ENCODE measurements at regions not wholly inside any gene's neighbourhood (a gene's known extent, or its start where the extent isn't known, plus 50 kb on each side); places are given as distances from the start of the nearest gene placed in this dataset.
A peak's percentile ranks its signal among the peaks of the same experiment; 100 is the strongest.

DNA sequence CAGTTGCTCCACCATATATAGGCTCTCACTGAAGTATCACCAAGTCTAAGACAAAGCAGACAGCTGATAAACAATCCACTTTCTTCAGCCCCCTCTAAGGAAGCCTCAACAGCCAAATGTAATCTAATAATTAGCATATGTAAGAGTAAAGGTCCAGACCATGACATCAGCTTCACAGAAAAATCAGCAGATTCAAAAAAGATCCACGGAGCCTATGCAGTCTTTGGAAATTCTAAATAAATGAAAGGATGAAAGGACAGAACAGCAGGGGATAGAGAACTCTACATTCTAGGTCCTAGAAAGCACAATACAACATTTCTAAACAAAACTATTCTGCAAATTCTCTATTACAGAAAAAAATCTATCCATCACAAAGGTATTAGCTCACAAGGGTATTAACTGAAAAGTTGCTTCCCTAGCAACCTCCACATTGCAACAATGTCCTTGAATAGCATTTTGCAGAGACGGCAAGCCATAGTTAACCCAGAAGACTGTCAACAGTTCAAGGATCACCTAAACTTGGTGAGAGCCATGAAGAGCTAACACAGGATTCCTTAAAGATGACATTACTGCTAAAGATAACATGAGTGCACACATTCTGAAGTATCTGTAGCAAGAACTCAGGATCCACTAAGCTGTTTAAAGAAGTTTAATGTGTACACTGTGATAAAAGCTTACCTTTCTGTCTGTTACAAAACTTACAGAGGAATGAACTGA, 74.3 kb downstream of the SIPA1L2 start:
- DNase-seq (ENCODE audit: low spot score), result no peak

DNA sequence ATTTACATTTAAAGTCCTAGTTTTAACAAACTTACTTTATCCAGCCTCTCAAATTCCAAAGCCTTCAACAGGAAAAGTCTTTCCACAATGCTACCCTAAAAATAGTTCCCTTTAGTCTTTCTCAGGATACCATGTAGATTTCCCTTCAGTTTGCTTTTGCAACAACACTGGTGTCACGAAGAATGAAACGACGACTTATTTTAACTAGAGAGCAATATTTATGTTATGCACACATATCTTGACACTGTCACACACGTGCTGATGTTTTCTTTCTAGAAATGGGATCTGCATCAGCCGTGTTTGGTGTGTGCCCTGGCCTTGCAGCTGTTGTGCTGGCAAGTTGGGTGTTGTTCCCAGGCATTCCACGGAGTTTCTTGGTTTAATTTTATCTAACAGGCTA, 75.5 kb downstream of the SIPA1L2 start:
- DNase-seq (ENCODE audit: low spot score), result no peak

DNA sequence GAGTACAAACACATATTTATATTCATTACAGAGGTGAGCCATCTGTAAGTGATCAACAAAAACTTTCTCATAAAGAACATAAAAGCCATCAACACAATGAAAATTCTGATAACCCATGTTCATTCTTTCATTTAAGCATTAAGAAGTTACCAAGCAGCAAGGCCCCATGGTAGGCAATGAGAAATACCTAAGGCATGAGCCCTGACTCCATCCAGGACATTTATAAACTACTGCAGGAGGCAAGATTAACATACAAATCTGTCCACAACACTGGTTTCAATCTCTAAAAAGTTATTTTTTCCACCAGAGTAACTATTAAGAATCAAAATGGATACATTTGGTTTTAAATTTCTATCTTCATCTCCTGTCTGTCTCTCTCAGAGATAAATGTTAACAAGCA, 76.1 kb downstream of the SIPA1L2 start:
- no peak for DNase-seq (ENCODE audit: low spot score)

DNA sequence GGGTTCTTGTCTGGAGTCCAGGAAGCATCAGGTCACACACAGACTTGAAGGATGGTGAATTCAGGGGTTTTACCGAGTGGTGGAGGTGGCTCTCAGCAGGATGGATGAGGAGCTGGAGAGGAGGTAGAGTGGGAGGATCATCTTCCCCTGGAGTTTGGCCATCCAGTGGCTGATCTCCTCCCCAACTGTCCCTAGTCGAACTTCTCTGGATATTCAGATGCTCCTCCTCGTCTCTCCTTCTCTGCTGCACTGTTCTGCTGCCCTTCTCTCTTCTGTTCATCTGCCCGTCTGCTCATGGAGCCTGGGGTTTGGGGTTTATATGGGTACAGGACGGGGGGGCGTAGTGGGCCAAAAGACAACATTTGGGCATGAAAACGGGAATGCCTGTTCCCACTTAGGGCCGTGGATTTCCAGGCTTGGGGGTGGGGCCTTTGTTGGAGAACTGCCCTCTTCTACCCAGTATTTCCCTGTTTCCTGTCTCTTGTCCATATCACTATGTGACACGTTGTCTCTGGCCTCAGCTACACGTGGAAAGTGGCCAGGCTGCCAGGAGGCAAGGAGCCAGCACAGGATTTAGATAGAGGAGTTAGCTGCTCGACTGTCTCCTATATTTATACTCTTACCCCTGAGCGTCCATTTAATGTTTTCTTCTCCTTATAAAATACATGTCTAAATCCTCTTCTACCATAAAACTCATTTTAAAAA, 76.7 kb downstream of the SIPA1L2 start:
- DNase-seq (ENCODE audit: low spot score), result no peak

DNA sequence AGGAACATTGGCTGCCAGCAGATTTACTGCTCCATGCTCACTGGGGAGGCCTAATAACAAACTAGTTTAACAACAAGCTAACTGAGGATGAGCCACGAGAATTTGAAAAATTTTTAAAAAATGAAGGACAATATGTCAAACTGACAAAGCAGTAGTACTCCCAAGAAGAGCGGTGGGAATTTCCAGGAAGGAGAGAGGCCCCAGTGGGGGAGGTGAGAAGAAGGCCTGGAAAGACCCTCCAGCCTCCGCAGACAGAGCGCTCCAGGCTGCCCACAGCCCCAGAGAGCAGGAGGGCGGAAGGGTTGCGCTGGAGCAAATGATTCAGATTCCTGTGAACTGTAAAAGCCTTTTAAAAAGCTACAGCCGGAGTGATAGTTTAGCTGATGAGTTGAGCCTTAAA, 78.5 kb downstream of the SIPA1L2 start:
- DNase-seq (ENCODE audit: low spot score), result no peak

DNA sequence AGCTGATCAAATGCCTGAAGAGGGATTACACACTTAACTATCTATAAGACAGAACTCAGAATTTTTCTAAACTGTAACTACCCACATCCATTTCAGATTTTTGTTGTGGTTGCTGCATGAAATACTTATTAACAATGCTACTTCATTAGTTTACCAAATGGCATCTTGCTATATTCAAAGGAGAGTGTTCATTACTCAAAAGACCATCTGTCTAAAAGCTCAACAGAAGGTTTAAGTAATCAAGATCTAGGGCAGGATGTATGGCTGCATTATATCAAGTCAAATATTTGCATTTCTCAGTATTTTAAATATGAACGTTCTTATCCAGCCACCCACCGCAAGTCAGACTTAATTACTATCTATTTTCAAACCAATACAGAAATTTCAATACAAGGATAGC, 79.9 kb downstream of the SIPA1L2 start:
- DNase-seq (ENCODE audit: low spot score), result no peak

DNA sequence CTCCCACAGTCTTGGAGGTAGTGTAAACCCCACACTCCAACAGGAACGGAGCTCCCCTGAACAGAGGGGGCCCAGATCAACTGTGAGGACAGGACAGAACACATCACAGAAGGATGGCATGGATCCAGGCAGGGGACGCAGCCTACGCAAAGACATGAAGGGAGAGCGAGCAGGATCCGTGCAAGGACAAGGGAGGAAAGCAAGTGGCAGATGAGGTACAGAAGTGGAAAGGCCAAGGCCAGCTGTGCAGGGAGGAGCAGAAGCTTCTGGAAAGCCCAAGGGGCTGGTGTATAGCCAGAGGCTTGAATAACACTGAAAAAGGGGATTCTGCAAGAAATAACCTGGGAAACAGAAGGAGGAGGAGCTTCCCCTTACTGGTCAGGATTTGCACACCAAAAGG, 81.2 kb downstream of the SIPA1L2 start:
- DNase-seq (ENCODE audit: low spot score), result no peak

DNA sequence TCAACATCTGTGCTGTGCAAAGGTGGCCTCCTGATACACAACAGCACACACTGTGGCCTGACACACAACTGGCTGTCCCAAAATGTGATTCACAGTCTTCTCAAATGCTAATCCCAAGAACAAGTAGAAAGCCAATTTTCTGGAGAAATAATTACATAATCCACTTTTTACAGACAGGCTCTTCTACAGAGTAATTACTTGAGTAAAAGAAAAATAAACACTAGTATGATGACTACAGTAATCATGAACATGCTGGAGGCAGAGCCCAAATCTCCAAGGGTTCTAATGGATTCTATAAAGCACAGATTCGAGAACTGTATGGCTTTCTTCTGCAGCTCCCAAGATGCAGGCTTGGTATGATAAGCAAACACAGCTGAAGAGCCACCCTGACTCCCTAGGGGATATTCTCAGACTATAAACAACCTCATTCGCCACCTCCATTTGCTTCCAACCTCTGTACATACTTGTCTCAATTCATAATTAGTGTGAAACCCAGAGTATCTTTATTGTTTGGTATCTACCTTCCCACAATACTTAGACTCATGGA, 81.9 kb downstream of the SIPA1L2 start:
- DNase-seq (ENCODE audit: low spot score), result no peak

DNA sequence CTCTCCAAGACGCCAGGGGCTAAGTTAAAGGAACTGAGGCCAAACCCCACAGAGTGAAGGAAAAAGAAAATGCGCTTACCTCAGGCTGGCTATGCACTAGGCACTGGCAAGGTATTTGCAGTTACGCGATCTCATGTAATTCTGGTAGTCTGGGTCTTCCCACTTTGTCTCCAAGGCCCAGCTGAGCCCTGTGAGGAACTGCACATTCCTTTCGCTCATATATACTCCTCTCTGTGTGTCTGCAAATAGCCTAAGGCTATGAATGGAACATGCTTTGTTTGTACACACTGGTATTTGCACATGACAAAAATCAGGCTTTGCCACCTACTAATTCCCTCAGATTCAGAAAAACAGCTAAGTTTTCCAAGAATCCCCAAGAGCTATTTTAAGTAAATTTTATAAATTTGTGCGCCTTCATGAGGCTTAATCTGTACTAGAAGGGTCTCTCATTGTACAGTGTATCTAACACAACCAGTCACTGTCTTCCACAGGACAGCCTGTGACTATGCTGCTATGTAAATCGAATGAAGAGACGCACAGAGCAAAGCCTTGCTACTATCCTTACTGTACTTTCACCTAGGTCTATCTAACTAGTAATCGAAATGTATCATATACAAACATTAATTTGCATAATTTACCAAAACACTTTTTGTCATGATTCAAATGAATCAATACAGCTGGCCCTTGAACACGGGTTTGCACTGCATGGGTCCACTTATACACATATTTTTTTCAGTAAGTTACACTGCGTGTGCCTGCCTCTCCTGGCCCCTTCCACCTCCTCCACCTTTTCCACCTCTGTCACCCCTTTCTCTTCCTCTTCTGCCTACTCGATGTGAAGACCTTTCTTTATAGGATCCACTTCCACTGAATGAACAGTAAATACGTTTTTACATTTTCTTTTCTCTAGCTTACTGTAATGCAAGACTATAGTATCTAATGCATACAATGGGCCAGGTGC, 87.0 kb downstream of the SIPA1L2 start:
- DNase-seq (ENCODE audit: low spot score), result no peak

DNA sequence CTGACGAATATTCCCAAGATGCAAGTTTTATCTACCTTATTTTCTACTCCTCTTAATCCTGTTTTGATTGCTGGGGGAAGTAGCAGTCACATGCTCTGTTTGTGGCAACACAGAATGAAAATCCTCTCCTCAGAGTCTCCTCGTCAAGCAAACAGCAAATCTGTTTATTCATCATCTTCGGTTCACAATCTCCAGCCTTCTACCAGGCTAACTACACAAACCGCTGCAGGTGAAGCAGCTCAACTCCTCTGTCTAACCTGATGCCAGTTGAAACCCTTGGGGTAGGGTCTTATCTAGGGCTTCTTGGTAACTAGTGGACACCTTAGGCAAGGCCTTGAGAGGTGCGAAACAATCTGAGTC, 91.0 kb downstream of the SIPA1L2 start:
- no peak for DNase-seq (ENCODE audit: low spot score)

DNA sequence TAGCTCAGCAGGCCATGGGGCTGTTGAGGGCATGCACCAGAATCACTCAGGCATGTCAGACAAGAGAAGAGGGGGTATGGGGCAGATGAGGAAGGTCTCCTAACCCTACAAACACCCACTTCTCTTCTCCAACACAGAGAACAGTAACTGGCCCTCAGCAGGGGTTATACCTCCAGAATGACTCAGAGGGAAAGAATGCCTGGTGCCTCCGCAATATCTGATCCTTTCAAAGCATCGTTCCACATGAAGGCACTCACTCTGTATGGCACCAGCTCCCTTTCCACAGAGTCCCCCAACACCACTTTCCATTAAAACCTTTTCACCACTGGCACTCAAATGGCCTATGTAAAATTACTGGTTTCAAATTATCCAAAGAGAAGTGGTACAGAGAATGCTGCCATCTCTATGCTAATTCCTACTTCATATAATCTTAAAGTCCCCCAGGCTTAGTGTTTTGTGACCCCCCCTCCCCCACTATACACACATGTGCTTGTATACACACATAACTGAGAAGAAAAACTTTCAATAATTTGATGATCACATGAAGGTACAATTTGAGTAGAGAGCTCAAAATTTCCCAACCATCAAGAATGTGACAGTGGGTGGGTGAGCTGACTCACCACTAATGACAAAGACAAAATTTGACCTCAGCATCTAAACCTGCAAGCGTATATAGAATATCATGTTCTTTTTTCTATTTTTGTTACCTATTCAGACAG, 91.5 kb downstream of the SIPA1L2 start:
- DNase-seq (ENCODE audit: low spot score), result no peak

DNA sequence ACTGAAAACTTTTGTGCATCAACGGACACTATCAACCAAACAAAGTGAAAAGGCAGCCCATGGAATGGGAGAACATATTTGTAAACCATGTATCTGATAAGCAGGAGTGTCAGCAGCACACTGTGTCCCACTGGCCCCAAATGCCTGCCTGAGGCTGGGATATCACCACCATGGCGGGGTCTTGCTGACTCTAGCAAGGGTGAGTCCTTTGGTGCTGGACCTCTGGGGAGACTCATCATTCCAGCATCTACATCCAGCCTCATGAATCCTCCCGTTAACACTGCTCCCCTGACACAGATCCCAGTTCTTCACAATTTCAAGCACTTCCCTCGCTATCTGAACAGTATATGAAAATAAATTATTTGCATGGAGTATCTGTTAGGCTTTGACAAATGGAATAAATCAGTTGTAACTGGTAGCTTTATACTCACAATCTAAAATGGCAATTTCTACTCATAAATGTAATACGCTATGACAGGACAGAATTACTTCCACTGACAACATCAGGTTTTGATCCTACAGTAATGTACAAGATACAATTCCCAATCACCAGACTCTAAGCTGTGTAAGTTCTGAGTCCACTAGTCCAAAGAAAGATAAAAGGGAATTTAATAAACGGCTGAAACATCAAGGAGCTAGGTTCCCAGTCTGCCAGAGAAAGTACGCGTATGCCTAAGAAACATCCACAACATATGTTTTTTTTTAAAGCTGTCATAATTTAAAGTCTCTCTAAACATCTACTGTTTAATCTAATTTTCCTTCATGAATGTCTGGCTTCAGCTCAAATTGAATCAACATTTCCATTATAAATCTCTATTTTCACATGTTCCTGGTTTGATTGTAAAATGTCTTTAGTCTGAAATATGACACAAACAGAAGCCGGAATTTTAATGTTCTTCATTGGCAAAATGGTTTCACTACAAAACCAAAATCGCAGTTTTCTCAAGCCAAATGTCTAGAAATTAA, 95.1 kb downstream of the SIPA1L2 start:
- no peak for DNase-seq (ENCODE audit: low spot score)

DNA sequence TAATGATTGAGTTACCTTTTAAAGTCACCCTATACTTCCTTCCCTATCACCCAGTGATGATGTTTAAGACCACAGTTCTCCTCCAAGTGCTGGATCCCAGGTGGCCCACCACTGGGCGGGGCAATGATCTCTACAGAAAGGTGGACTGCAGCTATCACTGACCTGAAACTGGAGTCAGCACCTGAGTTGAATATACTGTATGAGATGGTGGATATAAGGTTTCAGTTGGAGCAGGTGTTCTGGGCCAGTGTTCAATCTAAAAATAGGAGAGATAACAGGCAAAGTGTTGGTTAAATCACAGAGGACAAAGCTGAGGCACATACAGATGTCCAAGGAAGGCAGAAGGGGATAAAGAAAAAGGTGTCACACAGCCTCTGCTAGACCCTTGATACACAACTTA, 96.6 kb downstream of the SIPA1L2 start:
- DNase-seq (ENCODE audit: low spot score), result no peak

DNA sequence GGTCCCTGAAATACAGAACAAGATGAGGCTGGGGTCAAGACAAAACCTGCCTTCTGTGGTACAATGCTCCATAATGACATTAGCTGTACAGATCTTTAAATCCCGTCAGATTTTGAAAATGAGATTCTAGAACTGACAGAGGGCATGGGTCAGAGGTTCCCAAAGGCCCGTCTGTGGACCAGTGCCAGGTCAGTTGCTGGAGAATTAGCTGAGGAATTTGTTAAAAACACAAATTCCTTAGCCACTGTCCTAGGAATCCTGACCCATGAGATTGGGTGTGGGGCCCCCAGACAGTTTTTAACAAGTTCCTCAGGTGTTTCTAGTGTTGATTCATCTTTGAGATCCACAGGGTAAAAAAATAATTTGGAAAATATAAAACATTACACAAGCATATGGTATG, 97.0 kb downstream of the SIPA1L2 start:
- DNase-seq (ENCODE audit: low spot score), result no peak

DNA sequence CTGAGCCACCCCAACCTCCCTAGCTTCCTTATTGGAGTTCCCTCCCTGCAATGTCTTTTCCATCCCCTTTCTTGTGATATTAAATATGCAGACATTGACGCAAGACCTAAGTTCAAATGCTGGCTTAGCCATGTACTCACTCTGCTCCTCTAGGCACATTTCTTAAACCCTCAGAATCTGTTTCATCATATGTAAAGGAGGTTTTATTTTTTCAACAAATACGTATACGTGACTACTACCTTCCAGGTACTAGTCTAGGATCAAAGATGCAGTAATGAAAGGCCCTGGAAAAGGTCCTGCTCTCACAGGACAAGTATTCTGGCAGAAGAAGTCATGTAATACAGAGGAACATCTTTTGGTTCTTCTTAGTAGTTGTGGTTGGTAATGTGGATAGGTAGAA, 98.6 kb downstream of the SIPA1L2 start:
- DNase-seq (ENCODE audit: low spot score), result no peak

DNA sequence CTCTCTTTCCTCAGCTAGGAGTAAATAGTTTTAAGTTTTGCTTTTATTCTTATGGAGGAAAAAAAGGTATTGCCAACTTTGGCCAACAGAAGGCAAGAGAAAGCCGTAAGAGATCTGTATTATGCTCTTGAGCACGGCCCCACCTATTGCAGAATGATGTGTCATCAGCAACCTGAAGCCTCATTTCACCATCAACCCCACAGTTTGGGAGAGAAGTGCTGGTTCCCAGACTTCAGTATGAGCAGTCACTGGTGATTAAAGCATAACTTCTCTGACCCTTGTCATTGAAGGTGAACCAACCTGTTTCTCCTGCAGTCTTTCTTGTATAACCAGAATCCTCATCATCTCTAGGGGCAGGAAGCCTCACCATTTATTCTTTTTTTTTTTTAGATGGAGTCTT, 100.2 kb downstream of the SIPA1L2 start:
- no peak for DNase-seq (ENCODE audit: low spot score)

DNA sequence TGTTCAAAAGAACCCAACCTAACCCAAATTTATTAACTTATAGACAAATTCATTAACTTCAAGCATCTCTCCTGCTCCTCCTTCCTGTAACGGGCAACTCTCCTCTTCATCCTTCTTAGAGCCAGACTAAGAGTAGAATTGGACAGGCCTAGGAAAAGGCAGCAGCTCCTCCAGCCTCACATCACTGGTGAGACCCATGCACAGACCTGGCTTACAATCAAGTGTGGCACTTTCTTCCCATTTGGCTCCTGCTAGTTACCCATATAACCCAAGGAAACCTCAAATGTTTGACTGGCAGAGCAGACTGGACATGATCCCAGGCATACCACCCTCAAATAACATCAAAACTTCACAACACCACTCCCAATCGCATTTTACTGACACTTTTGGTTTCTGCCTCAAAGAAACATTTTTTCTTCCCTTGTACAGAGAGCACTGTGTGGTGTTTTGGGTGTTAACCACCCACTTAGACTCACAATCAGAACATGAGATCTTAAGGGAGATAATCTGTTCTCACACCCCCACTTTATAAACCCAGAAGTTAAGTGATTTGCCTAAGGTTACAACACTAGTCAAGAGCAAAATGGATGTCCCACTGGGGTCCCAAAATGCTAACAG, 101.4 kb downstream of the SIPA1L2 start:
- peak; percentile 9 for DNase-seq (ENCODE audit: low spot score)

DNA sequence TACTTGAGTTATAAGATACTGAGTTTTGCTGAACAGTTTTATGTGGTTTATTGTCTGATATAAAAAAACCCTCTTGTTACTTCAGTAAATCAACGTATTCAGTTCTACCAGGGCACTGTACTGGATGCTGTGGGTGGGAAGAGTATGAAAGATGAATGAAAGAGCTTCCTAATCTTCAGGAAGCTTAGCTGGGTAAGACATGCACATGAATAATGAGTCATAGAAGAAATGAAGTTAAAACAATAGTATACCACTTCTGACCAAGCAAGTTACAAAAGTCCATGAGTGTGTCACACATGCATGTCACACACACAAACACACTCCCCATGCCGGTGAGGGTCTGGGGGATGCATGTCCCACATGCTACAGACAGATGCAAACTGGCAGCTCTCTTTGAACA, 105.9 kb downstream of the SIPA1L2 start:
- no peak for DNase-seq (ENCODE audit: low spot score)

DNA sequence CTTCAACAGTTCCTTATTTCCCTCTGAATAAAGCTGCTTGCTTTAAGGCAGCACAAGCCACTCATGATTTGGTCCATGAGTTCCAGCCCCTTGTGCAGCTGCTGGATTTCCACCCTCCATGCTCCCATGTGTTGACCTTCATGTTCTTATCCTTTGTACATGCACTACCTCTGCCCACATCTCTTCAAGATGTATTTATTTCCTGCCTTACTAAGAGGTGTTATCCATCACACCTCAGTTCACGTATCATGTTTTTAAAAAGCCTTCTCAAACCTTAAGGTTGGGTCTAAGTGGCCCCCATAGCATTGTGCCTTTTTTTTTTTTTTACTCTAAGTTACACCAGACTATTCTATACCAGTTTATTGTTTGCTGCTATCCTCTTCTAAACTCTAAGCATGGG, 107.7 kb downstream of the SIPA1L2 start:
- DNase-seq (ENCODE audit: low spot score), result no peak

DNA sequence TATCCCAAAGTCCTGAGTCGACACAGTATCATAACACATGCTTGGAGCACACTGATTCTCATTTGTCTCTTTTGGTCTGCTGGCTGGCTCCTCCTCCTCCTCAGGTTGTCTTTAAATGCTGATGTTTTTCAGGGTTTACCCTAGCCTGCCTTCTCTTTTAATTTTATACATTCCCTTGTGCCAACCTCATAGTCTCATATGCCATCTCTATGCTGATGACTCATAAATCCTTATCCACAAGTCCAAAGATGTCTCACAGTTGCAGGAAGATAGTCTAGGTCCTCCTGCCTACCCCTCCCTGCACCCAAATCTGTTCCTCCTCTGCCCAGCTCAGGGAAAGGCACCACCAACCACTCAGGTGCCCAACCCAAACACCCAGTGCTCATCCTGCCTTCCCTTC, 108.3 kb downstream of the SIPA1L2 start:
- DNase-seq (ENCODE audit: low spot score), result no peak

All from CD4-positive, alpha-beta T cell treated with Interleukin-15 for 4 hours (primary cell).